ENCODE measurements at regions not wholly inside any gene's neighbourhood (a gene's known extent, or its start where the extent isn't known, plus 50 kb on each side); places are given as distances from the start of the nearest gene placed in this dataset.

DNA sequence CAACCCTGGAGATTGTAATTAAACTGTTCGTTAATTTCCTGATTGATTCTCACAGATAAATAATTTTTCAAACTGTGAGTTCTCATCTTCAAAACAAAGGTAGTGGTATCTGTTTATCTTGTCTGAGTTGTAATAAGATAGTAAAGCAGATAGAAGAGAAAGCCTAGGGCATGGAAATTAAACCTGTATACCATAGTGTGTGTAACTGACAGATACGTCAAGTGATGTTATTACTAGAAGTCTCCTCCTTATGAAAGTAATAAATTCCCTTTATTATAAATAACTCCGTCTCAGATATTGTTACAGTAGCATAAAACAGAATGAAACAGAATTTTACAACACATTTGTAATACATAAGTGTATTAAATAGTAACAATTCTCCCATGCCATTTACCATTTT lies 1065.1 kb downstream of the SLITRK1 start:
- DNase-seq (ENCODE audit: low spot score), result no peak

DNA sequence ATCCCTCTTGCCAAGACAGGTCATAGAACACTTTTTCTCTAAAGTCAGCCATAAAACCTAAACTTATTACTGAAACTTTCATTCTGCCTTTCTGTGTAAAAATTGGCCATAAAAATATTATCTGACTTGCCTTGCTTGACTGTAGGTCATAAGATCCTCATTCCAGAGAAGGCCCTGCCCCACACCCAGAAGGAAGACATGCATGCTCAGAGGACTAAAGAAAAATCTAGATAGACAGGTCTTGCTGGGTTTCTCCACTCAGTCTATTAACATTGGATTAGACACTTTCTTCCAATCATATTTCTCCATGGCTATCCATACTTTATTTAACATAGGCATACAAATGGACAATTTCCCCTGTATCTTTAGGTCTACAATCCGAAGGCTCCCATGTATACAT lies 1066.5 kb downstream of the SLITRK1 start:
- no peak for DNase-seq (ENCODE audit: low spot score)

DNA sequence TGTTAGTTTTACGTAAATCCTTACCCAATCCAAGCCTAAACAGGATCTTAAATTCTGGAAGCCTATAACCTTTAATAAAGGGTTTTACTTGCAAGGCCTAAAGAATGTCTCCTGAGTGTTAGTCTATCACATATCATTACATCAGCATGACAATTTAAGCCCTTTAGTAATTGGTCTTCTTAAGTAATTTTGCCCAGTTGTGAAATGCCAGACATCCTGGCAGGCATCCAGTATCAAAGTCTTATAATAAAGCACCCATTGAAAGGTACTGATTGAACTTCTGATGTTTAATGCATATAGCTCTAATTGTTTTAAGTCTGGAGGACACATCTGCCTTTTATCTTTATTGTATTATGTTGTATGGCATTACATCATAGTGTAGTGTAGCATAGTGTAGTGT lies 1078.9 kb downstream of the SLITRK1 start:
- no peak for DNase-seq (ENCODE audit: low spot score)

DNA sequence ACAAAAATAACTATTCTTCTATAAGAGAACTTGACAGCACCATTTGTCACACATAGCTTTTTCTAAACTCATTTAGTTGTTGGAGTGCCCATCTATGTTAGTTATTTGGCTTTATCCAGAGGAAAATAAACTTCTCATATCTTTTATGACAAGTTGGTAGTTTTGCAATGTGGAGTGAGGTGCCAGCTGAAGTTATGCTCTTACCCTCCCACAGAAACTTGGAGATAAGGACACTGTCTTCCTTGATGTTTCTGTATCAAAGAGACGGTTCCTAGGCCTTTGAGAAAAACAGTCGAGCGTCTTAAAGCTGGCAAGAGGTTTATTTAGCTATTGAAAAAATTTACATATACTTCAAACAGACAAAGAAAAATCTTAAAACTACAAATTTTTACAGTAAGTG lies 1079.7 kb downstream of the SLITRK1 start:
- no peak for DNase-seq (ENCODE audit: low spot score)

DNA sequence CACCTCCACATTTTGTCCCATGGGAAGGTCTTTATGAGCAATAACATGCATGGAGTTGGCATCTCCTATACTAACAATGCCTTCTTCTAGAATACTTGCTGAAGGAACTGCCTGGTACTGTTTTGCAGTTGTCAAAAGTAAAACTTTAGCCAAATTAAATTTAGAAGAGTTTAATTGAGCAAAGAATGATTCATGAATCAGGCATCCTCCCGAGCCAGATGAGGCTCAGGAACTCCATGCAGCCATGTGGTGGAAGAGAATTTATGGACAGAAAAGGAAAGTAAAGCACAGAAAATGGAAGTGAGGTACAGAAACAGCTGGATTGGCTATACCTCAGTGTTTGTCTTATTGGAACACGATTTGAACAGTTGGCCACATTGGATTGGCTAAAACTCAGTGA lies 1081.9 kb downstream of the SLITRK1 start:
- no peak for DNase-seq (ENCODE audit: low spot score)

DNA sequence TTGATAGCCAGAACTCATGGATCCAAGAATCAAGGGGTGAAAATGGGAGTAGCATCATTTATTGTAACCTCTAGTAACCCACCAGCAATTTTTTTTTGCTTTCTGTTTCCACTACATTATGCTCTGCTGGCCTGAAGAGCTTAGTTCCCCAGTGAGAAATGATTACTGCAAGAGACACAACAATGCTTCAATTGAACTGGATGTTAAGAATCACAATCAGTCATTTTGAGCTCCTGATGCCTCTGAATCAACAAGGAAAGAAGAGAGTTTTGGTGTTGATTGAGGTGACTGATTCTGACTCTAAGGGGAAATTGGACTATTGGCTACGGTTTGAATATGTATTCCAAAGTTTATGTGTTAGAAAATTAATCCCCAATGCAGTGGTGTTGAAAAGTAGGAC lies 1084.4 kb downstream of the SLITRK1 start:
- no peak for DNase-seq (ENCODE audit: low spot score)

DNA sequence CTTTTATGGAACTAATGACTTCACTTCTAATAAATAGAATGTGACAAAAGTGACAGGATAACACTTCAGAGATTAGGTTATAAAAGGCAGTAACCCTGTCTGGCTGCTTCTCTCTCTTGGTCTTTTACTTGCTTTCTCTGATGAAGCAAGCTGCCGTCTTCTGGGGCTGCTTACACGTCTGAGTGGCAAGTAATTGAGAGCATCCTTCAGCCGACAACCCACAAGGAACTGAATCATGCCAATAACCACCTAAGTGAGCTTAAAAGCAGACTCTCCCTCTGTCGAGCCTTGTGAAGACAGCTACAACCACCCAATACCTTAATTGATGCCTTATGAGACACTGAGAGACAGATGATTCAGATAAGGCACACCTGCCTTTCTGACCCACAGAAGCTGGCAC lies 1091.2 kb downstream of the SLITRK1 start:
- no peak for DNase-seq (ENCODE audit: low spot score)

DNA sequence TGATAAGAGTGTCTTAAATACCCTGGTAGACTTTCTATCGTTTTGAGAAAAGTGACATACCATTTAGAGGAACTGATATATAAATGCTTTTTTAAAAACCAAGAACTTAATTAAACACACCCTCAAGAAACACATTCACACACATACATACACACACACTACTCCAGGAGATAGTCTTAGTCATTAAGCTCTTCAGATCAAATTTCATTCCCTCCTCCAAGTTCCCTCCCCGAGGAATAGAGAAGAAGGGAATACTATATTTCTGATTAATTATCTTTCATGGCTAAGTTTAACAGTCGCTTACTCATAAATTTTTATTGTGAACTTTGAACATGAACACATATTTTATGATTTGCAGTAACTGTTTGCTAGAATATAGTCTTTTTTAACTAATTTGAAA lies 1109.5 kb downstream of the SLITRK1 start:
- DNase-seq (ENCODE audit: low spot score), result no peak

DNA sequence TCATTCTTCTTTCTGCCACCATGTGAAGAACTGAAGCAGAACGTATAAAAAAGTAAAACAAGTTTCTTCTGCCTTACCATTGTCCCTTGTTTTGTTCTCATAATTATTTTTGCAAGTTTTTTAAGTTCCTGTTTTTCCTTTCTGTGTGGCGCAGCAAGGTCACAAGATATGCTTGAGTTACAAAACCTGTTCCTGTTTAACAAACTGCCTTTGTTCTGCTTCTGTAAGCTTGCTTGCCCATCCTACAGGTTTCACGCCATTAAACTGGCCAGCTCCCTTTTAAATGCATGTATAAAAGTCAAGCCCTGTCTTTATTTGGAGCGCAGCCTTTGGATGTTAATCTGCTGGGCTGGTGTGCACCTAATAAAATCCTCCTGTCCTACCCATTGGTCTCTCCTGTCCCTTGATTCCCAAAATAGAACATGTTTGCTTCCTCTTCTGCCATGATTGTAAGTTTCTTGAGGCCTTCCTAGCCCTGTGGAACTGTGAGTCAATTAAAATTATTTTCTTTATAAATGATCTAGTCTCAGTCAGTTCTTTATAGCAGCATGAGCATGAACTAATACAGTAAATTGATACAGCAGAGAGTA lies 1115.4 kb downstream of the SLITRK1 start:
- DNase-seq (ENCODE audit: low spot score), result no peak

DNA sequence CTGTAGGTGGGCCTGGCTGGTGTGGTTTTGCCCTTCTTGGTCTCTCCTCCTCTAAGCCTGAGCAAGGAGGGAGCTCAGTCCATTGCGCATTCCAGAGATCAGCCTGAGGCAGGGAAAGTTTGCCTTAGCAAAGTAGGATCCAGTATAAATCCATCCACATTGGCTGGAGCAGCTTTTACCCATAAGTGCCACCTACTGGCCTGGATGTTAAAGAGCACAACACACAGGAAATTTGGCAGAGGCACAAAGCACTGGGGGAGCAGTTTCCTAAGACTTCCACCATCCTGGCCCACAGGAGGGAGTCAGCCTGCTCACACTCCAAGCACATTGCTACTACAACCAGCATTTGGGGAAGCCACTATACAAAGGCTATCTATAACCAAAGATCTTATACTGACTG lies 1124.2 kb downstream of the SLITRK1 start:
- DNase-seq (ENCODE audit: low spot score), result no peak

DNA sequence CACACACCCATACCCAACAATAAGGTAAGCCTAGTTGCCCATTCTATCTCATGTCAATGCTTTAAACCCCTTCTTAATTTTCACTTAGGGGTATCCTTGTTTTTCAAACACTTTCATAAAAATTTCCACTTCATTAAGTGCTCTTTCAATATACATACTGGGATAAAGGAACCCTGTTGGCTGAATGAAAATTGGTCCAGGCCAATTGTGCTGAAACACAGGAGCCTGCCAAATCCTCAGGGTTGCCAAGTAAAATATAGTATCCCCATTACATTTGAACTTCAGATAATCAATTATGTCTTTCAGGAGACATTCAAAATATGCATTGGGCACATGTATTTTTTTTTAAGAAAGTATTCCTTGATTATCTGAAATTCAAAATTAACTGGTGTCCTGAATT lies 1131.1 kb downstream of the SLITRK1 start:
- no peak for DNase-seq (ENCODE audit: low spot score)

DNA sequence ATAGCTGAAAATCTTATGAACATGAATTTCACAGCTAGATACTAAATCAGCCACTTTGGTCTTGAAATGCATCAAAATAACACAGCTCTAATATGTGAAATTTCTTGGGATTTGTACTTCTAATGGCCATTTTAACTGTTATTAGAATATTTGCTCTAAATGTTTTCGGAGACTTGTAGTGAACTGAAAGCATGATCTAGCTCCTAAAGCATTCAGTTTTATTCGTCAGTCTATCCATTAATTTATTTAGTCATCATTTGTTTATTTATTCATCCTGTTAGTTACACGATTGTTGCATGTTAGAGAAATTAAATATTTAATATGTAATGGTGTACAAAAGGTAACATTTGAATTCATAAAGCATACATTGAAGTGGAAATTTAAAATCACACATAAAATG lies 1132.7 kb downstream of the SLITRK1 start:
- no peak for DNase-seq (ENCODE audit: low spot score)

DNA sequence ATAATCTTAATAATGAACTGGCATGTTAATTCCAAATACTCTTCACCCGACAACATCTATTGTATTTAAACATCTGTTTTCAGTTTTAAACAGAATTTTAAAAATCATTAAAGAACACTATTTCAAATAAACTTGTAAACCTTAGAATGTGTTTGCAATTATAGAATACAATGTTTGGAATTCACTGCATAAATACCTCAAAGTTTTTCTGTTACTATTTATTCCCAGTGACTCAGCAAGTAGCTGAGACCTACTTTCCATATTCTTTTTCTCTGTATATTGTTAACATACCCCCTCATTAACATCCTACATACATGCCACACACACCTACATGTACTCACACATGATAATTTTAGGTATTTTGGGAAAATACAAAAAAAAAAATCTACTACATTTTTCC lies 1134.3 kb downstream of the SLITRK1 start:
- DNase-seq (ENCODE audit: low spot score), result no peak

DNA sequence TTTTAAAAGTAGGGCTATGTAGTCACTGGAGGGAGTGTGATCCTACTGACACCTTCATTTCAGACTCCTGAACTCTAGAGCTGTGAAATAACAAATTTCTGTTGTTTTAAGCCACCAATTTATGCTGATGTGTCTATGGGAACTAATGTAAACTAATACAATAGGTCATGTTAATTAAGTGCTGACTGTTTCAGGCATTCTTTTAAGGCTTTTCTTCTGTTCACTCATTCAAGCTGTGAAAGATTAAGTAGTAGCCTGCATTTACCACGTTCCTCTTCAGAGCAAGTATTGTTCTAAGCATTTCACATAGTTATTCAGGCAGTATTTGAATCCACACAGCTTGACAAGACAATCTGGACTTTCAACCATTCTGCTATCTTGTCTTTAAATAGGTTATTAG lies 1135.0 kb downstream of the SLITRK1 start:
- DNase-seq (ENCODE audit: low spot score), result no peak

DNA sequence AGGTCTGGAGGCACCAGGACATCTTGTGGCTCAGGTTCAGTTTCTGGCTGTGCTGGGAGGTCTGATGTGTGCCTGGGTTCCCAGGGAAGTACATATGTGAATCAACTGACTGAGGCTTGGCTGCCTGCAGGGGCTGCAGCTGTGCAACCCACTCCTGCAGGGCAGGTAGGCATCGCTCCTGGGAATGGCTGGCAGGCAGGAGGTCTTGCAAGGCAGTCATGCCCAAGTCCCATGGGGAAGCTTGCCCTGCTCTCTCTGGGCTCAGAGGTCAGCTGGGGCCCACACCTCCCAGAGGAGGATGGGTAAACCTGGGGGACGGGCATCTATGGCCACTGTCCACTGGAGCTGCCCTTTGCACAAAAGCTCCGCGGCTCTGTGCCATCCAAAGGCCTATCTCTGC lies 1141.8 kb downstream of the SLITRK1 start:
- no peak for DNase-seq (ENCODE audit: low spot score)

DNA sequence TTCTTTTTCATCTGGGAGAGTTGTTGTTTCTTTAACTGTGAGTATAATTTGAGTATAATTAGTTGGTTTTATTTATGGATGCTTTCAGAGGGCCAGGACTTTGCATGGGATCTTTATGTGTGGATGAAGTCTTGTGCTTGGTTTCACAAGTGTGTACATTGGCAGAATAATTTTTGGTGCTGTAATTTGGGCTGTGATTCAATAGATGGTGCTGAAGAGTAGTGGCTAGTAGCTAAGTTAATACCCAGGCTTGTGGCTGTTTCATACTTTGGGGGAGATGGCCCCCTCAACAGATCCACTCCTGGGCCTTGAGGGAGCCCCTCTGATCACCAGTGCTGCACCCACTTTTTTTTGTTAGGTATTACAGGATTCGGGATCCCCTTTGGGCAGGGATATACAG lies 1142.4 kb downstream of the SLITRK1 start:
- DNase-seq (ENCODE audit: low spot score), result no peak

DNA sequence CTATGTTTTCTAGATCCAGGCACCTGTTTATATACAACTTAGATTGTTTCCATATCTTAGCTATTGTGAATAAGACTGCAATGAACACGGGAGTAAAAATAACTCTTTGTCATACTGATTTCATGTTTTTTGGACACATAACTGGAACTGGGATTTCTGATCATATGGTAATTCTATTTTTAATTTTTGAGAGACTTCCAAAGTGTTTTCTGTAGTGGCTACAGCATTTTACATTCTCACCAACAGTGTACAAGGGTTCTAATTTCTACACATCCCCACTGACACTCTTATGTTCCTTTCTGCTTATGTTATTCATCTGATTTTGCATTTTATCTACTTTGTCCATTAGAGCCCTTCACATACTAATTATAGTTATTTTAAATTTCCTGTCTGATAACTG lies 1152.9 kb downstream of the SLITRK1 start:
- DNase-seq (ENCODE audit: low spot score), result no peak

DNA sequence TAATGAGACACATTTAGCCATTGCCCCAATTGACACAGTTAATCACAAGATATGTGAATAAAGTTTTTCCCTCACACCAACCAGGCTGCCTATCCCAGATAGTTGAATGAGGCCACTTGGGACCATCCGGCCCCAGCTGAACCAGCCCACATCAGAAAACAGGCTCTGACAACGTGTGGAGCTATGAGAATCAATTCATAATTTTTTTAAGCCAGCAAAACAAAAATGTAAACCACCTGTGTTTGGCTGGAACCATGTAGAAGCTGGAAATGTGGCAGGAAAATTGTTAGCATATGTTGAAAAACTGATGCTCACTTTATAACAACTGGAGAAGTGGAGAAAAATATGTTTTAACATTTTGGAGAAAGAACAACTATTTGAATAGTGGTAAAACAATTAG lies 1161.3 kb downstream of the SLITRK1 start:
- DNase-seq (ENCODE audit: low spot score), result no peak

DNA sequence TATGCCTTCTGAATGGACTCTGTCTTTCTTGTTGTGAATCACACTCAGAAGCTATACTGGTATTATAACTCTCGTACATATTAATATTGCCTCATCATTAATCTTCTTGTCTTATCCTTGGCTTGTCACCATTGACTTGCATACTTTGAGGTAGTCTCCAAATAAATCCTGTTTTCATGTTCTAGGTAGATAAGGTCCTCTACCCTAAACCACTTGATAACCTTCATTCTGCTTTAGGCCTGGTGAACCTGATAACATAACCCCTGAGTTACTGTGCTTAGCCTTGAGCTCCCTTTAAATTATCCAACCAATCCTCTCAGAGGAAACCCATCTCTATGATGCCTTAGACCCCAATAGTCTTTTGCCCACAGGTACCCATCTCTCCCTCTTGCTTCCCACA lies 1162.3 kb downstream of the SLITRK1 start:
- no peak for DNase-seq (ENCODE audit: low spot score)

DNA sequence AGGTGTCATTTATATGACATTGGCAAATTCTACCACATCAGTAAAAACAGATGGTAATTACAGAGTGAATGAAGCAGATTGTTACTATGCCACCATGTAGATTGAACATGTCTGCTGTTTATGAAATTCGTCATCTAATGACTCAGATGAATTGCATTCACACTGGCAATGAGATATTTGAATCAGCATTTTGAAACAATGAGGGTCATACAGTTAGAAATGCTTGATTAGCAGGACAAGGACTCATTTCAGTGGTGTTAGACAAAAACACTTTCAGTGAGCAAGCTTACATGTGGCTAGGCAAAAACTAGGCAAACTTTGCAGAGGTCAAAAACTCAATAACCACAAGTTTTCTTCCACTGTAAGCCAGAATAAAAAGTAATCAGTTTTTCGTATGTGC lies 1165.0 kb downstream of the SLITRK1 start:
- no peak for DNase-seq (ENCODE audit: low spot score)

DNA sequence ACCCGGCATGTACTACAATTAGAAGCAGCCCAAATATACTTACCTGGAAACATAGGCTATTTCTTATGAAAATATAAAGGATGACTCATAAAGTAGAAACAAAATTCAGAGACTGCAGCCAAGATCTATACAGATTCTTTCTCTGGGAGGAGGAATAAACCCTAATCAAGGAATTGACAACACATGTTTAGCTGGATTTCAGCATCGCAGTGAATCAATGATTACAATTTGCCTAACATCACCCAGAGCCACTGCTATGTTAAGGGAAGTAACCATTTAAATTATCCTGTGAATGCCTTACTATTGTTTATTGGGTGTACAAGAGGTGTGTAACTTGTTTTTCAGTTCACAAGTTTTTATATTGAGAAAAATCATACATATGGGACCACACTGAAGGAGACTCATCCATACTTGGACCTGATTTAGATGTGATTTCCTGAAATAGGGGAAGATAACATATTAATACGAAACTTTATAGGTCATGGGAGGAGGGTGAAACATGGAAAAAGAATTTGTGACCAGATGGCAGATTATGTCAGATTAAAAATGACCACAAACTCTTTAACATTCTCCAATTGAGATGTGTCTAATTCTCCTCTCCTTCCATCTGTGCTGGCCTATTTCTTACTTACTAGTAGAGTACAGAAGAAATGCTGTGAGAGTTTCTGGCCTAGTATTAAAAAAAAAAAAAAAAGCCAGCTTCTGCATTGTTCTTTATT lies 1168.4 kb downstream of the SLITRK1 start:
- DNase-seq (ENCODE audit: low spot score), result no peak

DNA sequence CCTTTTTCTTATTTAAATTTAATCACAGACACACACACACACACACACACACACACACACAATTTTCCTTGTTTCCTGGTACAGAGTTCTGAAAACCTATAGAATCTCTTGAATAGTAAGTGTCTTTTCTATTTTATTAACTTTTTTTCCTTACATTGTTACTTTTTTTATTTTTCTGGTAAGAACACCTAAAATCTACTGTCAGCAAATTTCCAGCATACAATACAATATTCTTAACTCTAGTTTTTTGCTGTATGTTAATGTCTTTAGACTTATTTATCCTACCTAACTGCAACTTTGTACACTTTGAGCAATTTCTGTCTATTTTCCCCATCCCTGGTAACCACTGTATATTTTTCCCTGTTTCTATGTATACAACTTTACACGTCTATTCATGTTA lies 1179.8 kb downstream of the SLITRK1 start:
- no peak for DNase-seq (ENCODE audit: low spot score)

DNA sequence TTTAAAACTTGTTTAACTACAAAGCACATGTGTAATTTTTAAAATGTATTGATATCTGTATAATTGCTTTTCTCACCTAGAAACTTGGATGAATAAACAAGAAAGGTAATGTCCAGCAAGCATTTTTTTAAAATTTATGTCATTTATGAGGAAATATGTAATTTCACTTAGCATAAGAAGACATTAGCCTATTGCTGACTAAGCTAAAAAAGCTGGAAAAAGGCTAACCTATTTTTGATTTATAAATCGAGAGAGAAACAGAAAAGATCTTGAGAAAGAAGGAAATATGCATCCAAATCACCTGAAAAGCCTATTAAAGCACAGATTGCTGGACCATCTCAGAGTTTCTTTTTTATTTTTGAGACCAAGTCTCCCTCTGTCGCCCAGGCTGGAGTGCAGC lies 1181.3 kb downstream of the SLITRK1 start:
- no peak for DNase-seq (ENCODE audit: low spot score)

DNA sequence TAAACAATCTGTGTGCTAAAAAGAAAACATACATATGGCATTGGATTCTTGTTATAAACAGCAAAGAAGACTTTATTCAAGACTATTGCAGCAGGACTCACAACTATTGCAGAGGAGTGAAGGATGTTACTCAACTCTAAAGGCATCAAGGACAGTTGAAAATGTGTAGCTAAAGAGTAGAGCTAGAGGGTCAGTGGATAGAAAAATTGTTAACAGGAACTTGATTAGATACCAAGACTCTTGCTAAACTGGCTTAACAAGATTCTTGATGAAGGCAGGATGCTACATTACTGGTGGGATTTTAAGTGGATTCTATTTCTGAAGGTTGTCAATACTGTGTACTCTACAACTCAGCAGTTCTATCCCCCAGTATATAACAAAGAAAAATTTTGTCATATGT lies 1183.3 kb downstream of the SLITRK1 start:
- no peak for DNase-seq (ENCODE audit: low spot score)
